IPS-18a (cell line): ENCODE measurements at regions not wholly inside any gene's neighbourhood (a gene's known extent, or its start where the extent isn't known, plus 50 kb on each side); places are given as distances from the start of the nearest gene placed in this dataset.

Experiments used
- H3K27ac ChIP-seq: one replicate; pipeline ENCODE4 v1.5.1; 2013; ENCODE audit warnings: low read length
- H3K27me3 ChIP-seq: one replicate; pipeline ENCODE4 v1.6.1; 2013; ENCODE audit warnings: mild to moderate bottlenecking, low read length; ENCODE audit not compliant: control insufficient read depth, insufficient read depth
- H3K36me3 ChIP-seq: one replicate; pipeline ENCODE4 v1.6.1; 2013; ENCODE audit warnings: low read depth, low read length; ENCODE audit not compliant: control insufficient read depth
- H3K4me1 ChIP-seq: one replicate; pipeline ENCODE4 v1.6.1; 2013; ENCODE audit warnings: low read depth, low read length; ENCODE audit not compliant: control insufficient read depth
- H3K4me3 ChIP-seq: one replicate; pipeline ENCODE4 v1.5.1; 2013; ENCODE audit warnings: low read length
- H3K9ac ChIP-seq: one replicate; pipeline ENCODE4 v1.6.1; 2013; ENCODE audit warnings: mild to moderate bottlenecking, low read length, moderate library complexity
- H3K9me3 ChIP-seq: one replicate; pipeline ENCODE4 v1.6.1; 2013; ENCODE audit warnings: low read depth, low read length; ENCODE audit not compliant: control insufficient read depth

GRCh38 chr6:41464481-41464880 lies 81.7 kb upstream of the FOXP4 start:
- Histone ChIP-seq H3K9me3 (no peaks in the 10 kb centered on the region), H3K27me3 (peaks cover 74% of the 10 kb centered on the region), H3K36me3 (no peaks in the 10 kb centered on the region), H3K27ac (no peak overlapping the region), H3K4me3 (no peak overlapping the region), H3K9ac (no peak overlapping the region), H3K4me1 (peaks cover 16% of the 10 kb centered on the region)

DNA sequence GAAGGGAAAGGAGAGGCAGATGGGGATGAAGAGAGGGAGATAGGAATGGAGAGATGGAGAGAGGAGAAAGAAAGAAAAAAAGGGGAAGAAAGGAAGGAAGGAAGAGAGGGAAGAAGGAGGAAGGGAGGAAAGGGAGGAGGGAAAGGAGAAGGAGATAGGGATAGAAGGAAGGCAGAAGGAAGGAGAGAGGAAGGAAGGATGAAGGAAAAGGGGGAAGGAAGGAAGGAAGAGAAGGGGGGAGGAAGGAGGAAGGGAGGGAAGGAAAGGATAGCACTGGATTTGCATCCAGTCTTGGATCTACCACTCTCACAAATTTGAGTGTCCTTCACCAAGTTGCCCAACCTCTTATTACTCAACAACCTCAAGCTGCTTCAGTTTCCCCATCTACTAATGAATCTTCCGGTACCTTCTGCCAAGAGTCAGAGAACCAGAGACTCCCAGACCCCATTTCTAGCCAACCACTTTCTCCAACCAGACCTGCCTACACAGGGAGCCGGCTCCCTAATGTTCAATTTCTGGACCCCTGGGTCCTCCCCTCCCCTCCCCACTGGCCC lies 79.7 kb upstream of the FOXP4 start:
- Histone ChIP-seq H3K27me3 (peaks cover 86% of the 10 kb centered on the region), H3K9ac (no peak overlapping the region), H3K36me3 (no peaks in the 10 kb centered on the region), H3K4me1 (peaks cover 31% of the 10 kb centered on the region), H3K9me3 (no peaks in the 10 kb centered on the region), H3K27ac (no peak overlapping the region), H3K4me3 (no peak overlapping the region)

- Histone ChIP-seq H3K9me3 (no peaks in the 10 kb centered on the region), H3K4me1 (peaks cover 35% of the 10 kb centered on the region), H3K27ac (no peak overlapping the region), H3K4me3 (no peak overlapping the region), H3K36me3 (no peaks in the 10 kb centered on the region), H3K27me3 (peaks cover 86% of the 10 kb centered on the region), H3K9ac (no peak overlapping the region)
Observed at GRCh38 chr6:41467061-41467460, 79.1 kb upstream of the FOXP4 start.

DNA sequence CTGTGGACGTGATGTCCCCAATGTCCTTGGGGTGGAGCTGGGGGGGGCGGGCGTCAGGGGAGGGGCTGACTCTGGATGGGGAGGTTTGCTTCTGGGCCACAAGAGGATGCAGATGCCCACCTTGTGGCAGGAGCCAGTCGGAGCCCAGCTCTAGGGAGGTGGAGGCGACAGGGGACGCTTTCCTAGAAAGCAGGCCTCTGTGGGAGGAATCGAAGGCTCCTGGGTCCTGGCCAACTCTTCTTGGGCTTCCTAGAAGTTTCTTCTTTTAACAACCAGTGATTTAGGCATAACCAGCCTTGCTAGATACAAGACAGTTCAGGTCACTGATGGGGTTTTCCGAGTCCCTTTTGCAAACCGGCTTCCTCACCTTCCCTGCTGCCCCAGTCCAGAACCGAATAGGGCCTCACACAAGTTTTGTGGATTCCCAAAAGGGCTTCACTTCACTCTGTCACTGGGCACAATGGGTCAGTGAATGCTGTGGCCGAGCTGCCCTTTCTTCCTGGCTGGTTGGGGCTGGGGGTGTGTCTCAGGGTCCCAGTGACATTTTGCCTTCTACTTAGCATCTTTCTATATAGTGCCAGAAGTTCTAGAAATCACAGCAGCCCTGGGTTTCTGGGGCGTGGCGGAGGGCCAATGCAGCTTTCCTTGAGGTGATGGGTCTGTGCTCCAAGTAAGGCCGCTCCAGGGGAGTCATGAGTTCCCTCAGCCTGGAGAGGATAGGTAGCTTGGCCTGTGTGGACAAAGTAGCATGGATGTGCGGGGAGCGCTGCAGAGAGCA lies 78.4 kb upstream of the FOXP4 start:
- no peak overlapping the region for H3K4me3 ChIP-seq
- peaks cover 36% of the 10 kb centered on the region for H3K4me1 ChIP-seq
- no peak overlapping the region for H3K27ac ChIP-seq
- H3K36me3 ChIP-seq, result no peaks in the 10 kb centered on the region
- no peaks in the 10 kb centered on the region for H3K9me3 ChIP-seq
- H3K9ac ChIP-seq, result no peak overlapping the region
- H3K27me3 ChIP-seq, result peaks cover 86% of the 10 kb centered on the region

DNA sequence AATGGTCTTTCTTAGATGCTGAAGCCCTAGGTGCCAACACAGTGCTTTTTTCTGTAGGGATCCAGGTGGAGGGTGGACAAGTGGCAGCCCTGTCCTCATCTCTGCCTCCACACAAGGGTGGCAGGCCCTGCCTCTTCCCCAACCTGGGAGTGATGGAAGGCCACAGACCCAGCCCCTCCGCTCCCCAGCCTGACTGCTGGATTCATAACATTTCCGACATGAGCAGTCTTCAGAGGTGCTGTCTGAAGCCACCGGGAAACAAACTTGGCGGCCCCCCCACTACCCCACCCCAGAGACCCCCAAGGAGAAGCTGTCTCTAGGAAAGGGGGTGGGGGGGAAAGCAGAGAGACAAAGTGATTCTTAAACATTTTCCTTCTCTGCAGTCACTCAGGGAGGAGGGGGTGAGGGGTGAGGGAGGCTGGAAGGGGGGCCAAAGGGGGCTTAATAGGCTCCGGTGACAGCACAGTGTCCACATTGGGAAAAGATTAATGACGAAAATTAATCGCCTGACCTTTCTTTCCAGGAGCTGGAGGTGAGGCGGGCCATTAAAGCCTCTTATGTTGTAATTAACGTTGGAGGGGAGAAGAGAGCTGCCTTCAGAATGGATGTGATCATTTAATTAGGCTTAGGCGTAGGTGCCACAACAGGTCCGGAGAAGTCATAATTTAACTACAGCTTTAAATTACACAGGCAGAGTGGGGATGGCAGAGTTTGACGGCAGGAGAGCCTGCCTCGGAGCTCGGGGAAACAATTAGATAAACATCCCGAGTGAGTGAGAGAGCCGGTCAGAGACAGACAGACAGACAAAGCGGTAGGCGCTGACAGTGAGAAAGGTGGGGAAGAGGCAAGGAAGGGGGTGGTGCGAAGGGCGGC lies 76.8 kb upstream of the FOXP4 start:
- Histone ChIP-seq H3K9ac (no peak overlapping the region), H3K4me1 (peaks cover 32% of the 10 kb centered on the region), H3K27ac (no peak overlapping the region), H3K4me3 (peak overlapping the region; percentile 57), H3K27me3 (peaks cover 77% of the 10 kb centered on the region), H3K36me3 (no peaks in the 10 kb centered on the region), H3K9me3 (no peaks in the 10 kb centered on the region)

DNA sequence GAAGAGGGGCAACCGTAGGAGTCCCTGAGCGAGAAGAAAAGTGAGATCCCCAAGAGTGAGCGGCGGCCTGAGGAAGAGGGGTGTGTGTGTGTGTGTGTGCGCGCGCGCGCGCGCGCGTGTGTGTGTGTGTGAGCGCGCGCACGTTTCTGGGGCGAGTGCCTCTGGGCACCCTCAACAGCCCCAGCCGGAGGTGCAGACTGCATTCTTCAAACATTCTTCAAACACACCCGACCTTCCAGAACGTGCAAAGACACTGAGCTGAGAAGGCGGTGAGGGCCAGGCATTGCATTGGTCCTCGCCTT lies 76.2 kb upstream of the FOXP4 start:
- Histone ChIP-seq H3K27ac (no peak overlapping the region), H3K27me3 (peaks cover 79% of the 10 kb centered on the region), H3K36me3 (no peaks in the 10 kb centered on the region), H3K4me1 (peaks cover 32% of the 10 kb centered on the region), H3K9ac (no peak overlapping the region), H3K4me3 (peak overlapping the region; percentile 57), H3K9me3 (no peaks in the 10 kb centered on the region)

DNA sequence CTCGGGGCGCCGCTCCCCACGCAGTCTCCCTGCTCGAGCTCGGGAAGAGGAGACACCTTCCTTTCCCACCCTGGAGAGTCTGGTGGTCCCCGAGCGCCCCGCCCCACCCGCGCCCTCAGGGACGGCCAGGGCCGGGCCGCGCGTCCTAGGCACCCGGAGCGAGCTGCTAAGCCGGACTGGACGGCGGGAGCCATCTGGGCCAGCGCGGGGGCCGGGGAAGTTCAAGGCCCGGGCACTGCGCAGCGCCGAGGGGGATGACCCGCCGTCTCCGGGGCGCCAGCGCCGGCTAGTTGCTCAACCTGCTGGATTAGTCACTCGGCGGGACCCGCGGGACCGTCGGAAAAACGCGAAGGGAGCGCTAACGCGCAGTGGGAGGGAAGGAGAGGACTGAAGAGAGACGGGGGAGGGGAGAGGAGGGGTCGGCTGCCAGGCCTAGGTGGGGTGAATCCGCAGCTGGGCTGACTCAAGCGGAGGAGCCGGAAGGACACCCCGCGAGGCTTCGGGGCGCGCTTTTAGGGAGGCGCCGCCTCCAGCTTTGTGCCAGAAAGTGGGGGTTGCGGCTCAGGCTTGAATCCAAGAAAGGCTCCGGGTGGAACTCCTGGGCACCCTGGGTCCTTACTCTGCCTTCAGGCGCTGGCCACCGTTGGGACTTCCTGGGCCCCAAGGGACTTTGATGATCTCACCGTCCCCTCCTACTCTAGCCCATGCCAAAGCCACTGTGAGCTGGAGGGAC lies 75.7 kb upstream of the FOXP4 start:
- Histone ChIP-seq H3K4me1 (peaks cover 32% of the 10 kb centered on the region), H3K36me3 (no peaks in the 10 kb centered on the region), H3K9me3 (no peaks in the 10 kb centered on the region), H3K27me3 (peaks cover 85% of the 10 kb centered on the region), H3K9ac (no peak overlapping the region), H3K4me3 (peak overlapping the region; percentile 57), H3K27ac (no peak overlapping the region)

GRCh38 chr6:41471064-41471895 lies 74.9 kb upstream of the FOXP4 start:
- Histone ChIP-seq H3K4me3 (peak overlapping the region; percentile 57), H3K4me1 (peaks cover 32% of the 10 kb centered on the region), H3K36me3 (no peaks in the 10 kb centered on the region), H3K9ac (no peak overlapping the region), H3K9me3 (no peaks in the 10 kb centered on the region), H3K27ac (no peak overlapping the region), H3K27me3 (peaks cover 87% of the 10 kb centered on the region)

GRCh38 chr6:41474213-41474933 lies 71.8 kb upstream of the FOXP4 start:
- Histone ChIP-seq H3K4me1 (peaks cover 30% of the 10 kb centered on the region), H3K27me3 (peaks cover 80% of the 10 kb centered on the region), H3K36me3 (no peaks in the 10 kb centered on the region)

DNA sequence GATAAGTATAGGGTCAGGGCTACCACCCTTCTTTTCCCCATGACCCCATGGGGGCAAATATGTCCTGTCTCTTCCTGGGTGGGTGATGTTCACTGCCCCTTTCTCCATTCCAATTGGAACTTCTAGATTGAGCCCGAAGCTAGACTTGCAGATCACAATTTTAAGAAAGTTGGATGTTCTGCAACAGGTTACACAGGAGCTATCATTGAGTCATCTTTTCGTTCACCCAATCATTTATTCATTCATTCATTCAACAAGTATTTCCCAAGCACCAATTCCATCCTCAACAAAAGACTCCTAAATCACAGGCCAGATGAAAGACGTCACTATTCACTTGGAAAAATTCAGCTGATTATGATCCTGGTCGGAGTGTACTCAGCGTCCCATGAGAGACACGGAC lies 71.0 kb upstream of the FOXP4 start:
- peaks cover 25% of the 10 kb centered on the region for H3K4me1 ChIP-seq
- no peak overlapping the region for H3K9ac ChIP-seq
- H3K27me3 ChIP-seq, result peaks cover 72% of the 10 kb centered on the region
- no peak overlapping the region for H3K4me3 ChIP-seq
- H3K27ac ChIP-seq, result no peak overlapping the region
- no peaks in the 10 kb centered on the region for H3K36me3 ChIP-seq
- no peaks in the 10 kb centered on the region for H3K9me3 ChIP-seq

More at GRCh38 chr6:41474213-41474933, 71.8 kb upstream of the FOXP4 start:
- no peaks in the 10 kb centered on the region for H3K9me3 ChIP-seq
- no peak overlapping the region for H3K27ac ChIP-seq
- H3K4me3 ChIP-seq, result no peak overlapping the region
- H3K9ac ChIP-seq, result no peak overlapping the region
